ENCODE measurements at regions not wholly inside any gene's neighbourhood (a gene's known extent, or its start where the extent isn't known, plus 50 kb on each side); places are given as distances from the start of the nearest gene placed in this dataset.

- intact Hi-C loops (cut with DNase I, micrococcal nuclease) = no loop called here
- ATAC-seq (no peak), DNase-seq (no peak)
- Histone ChIP-seq H3K4me3 (no peak overlapping the region), H3K36me3 (ENCODE audit: low read depth) (no peaks in the 10 kb centered on the region), H3K4me1 (ENCODE audit: low read depth) (no peaks in the 10 kb centered on the region), H3K9me3 (no peaks in the 10 kb centered on the region)
- TF ChIP-seq CTCF (IDR thresholded peaks at IDR 0.05) = no peak
These were observed 53.3 kb upstream of the SMLR1 start for GRCh38 chr6:130773860-130774259.

- no peak for DNase-seq
- no peak for ATAC-seq
- no peaks in the 10 kb centered on the region for H3K4me1 ChIP-seq (ENCODE audit: low read depth)
- H3K36me3 ChIP-seq (ENCODE audit: low read depth) = no peaks in the 10 kb centered on the region
- H3K9me3 ChIP-seq = no peaks in the 10 kb centered on the region
- intact Hi-C loops (cut with DNase I, micrococcal nuclease) = no loop called here
- no peak for TF ChIP-seq CTCF (IDR thresholded peaks at IDR 0.05)
- H3K4me3 ChIP-seq = no peak overlapping the region
These were observed 51.7 kb upstream of the SMLR1 start for GRCh38 chr6:130775411-130776012.

- Histone ChIP-seq H3K4me1 (ENCODE audit: low read depth) (no peaks in the 10 kb centered on the region), H3K36me3 (ENCODE audit: low read depth) (no peaks in the 10 kb centered on the region), H3K4me3 (no peak overlapping the region), H3K9me3 (no peaks in the 10 kb centered on the region)
- no peak for TF ChIP-seq CTCF (IDR thresholded peaks at IDR 0.05)
- intact Hi-C loops (cut with DNase I, micrococcal nuclease) = no loop called here
- DNase-seq = no peak
- no peak for ATAC-seq
These were observed 50.8 kb upstream of the SMLR1 start for GRCh38 chr6:130776287-130776925.

All from mucosa of descending colon (tissue), 3 donors.